HL-60 (cell line): ENCODE measurements at regions not wholly inside any gene's neighbourhood (a gene's known extent, or its start where the extent isn't known, plus 50 kb on each side); places are given as distances from the start of the nearest gene placed in this dataset.

ENCODE experiments used
- GABPA ChIP-seq: IDR thresholded peaks from 2 replicates; pipeline ENCODE4 v1.6.1; 2012; ENCODE audit warnings: low read depth
- TF ChIP-seq, protein P1 (sequence below): IDR thresholded peaks from one replicate; pipeline ENCODE4 v1.5.1; 2011; ENCODE audit warnings: low read length, control low read depth, inconsistent platforms; ENCODE audit not compliant: insufficient read depth
- TF ChIP-seq, protein P2 (sequence below): IDR thresholded peaks from 2 replicates; pipeline ENCODE4 v1.6.1; 2012; ENCODE audit warnings: low read depth; ENCODE audit not compliant: insufficient replicate concordance

DNA sequence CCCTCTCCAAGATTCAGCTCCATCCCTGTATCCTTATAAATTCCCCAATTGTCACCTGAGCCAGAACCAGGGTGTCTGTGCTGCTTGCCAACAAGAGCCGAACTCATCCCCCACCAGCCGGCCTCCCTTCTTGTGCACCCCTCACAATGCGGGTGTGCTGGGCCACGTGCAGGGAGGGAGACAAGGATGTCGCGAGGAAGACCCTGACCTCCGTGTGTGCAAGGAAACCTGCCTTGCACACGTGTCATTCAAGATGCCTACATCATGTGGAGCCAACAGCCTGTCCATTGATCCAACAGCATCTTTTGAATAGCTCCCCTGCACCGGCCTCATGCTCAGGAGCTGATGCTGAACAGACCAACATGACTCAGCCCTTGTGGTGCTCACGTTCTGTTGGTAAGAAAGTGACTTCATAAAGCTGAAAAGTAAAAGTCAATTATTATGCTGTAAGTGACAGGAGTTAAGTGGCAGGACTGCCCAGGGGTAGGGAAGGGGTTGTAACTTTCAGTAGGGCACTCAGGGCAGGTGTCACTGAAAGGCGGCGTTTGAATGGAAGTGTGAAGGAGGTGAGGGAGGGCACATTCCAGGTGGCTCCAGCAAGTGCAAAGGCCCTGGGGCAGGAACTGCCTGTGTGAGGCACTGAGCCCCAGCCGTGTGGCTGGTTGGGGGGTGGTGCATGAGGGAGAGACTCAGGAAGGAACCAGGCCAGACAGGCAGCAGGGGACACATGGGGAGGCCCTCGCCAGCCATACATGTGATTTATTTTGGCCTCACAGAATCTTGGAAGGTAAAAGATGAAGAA is 302.2 kb downstream of the FOXL1 start:
- TF ChIP-seq, protein P1, sequence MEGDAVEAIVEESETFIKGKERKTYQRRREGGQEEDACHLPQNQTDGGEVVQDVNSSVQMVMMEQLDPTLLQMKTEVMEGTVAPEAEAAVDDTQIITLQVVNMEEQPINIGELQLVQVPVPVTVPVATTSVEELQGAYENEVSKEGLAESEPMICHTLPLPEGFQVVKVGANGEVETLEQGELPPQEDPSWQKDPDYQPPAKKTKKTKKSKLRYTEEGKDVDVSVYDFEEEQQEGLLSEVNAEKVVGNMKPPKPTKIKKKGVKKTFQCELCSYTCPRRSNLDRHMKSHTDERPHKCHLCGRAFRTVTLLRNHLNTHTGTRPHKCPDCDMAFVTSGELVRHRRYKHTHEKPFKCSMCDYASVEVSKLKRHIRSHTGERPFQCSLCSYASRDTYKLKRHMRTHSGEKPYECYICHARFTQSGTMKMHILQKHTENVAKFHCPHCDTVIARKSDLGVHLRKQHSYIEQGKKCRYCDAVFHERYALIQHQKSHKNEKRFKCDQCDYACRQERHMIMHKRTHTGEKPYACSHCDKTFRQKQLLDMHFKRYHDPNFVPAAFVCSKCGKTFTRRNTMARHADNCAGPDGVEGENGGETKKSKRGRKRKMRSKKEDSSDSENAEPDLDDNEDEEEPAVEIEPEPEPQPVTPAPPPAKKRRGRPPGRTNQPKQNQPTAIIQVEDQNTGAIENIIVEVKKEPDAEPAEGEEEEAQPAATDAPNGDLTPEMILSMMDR = no peak
- TF ChIP-seq GABPA = no peak
- TF ChIP-seq, protein P2, sequence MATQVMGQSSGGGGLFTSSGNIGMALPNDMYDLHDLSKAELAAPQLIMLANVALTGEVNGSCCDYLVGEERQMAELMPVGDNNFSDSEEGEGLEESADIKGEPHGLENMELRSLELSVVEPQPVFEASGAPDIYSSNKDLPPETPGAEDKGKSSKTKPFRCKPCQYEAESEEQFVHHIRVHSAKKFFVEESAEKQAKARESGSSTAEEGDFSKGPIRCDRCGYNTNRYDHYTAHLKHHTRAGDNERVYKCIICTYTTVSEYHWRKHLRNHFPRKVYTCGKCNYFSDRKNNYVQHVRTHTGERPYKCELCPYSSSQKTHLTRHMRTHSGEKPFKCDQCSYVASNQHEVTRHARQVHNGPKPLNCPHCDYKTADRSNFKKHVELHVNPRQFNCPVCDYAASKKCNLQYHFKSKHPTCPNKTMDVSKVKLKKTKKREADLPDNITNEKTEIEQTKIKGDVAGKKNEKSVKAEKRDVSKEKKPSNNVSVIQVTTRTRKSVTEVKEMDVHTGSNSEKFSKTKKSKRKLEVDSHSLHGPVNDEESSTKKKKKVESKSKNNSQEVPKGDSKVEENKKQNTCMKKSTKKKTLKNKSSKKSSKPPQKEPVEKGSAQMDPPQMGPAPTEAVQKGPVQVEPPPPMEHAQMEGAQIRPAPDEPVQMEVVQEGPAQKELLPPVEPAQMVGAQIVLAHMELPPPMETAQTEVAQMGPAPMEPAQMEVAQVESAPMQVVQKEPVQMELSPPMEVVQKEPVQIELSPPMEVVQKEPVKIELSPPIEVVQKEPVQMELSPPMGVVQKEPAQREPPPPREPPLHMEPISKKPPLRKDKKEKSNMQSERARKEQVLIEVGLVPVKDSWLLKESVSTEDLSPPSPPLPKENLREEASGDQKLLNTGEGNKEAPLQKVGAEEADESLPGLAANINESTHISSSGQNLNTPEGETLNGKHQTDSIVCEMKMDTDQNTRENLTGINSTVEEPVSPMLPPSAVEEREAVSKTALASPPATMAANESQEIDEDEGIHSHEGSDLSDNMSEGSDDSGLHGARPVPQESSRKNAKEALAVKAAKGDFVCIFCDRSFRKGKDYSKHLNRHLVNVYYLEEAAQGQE = no peak
